RKO (cell line): ENCODE measurements at regions not wholly inside any gene's neighbourhood (a gene's known extent, or its start where the extent isn't known, plus 50 kb on each side); places are given as distances from the start of the nearest gene placed in this dataset.

Source experiments
- DNase-seq: peaks from one replicate; pipeline ENCODE4 v3.0.0-alpha.2; 2016; ENCODE audit warnings: low spot score

DNA sequence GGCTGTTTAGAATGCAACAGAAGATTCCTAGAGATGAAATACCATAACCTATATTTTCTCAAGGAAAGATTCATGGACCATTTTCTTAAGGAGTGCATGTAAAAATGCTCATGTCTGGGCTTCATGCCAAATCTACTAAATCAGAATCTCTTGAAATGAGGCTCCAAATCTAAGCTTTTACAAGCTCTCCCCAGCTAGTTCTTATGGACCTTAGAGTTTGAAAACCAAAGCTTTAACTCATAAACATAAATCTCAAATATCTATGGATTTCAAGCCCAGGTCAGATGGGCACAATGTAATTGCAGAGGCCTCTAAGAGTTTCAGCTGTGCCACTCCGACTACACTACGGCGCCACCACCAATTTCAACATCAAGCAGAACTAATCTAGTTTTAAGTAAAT is 117.3 kb upstream of the CAND1 start:
- no peak for DNase-seq

DNA sequence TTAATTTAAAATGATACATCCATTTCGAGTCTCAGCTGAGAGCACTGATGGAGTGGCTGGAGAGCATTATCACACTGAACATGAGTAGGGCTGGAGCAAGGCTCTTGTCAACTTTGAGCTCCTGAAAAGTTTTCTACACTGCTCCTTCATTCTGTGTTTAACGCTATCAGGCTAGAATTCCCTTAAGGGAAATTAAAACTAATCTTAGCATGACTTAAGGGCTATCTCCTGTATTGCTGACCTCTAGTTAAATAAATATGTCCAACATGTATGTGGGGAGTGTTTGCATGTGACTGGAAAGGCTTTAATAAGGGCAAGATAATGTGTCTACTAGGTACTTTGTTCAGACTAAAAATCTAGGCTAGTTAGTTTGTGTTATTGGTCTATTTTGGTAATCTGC is 116.7 kb upstream of the CAND1 start:
- DNase-seq, result no peak

DNA sequence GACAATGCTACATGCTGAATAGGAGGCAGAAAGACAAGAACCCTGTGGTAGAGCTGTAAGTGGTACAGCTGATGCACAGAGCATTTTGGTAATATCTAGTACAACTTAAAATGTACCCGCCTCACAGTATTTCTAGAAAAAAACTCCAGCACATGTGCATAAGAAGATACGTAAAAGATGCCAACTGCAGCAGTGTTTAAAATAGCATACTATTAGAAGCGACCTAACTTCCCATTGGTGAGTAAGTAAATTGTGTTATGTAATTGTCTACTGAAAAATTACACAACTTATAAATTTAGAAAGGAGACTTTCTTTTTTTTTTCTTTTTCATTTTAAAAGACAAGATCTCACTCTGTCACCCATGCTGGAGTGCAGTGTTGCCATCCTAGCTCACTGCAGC is 114.3 kb upstream of the CAND1 start:
- no peak for DNase-seq

DNA sequence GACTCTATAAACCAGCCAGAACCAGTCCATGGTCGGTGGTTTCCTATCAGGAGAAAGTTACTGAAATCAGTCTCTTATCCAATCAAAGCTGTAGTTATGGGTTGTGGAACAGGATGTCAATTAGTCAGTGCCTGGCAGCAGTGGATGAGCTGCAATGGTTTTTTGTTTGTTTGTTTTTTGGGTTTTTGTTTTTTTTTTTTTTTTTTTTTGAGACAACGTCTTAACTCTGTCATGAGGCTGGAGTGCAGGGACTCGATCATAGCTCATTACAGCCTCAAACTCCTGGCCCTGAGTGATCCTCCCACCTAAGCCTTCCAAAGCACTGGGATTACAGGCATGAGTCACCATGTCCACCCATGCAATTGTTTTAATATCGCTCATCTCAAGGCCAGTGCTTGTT is 113.3 kb upstream of the CAND1 start:
- DNase-seq, result peak; percentile 54

DNA sequence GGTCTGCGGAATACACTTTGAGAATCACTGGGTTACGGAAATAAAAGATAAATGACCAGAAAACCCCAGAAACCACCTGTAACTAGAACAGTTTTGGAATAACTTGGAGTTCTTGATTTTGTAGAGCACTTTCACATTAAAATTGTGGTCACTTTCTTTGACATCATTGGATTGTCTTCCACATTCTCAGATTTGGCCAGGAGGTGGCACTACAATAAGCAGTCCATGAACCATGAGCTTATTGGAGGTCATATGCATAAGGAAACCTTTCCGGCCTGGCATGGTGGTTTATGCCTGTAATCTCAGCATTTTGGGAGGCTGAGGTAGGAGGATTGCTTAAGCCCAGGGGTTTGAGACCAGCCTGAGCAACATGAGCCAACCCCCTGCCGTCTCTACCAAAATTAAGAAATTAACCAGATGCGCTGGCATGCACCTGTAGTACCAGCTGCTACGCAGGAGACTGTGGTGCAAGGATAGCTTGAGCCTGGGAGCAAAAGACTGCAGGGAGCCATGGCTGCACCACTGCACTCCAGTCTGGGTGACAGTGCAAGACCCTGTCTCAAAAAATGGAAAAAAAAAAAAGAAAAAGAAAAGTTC is 107.7 kb upstream of the CAND1 start:
- DNase-seq, result peak; percentile 48

DNA sequence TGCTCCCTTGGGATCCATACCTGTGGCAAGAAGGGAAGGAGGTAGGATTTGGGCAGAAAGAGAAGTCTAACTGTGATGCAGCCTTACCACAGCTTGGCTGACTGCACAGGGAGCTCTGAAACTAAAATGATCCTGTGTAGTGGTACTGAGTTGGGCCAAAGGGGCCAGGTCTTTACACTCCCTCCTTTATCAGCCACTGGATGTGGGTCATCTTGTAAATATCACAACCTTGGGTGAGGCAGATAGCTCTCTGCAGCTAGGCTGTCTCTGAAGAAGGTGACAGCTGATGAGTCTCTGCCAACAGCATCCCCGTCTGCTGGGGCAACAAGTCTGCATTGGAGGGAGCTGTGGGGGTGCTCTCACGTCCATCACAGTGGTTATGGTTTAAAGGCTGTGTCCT is 95.9 kb upstream of the CAND1 start:
- no peak for DNase-seq

DNA sequence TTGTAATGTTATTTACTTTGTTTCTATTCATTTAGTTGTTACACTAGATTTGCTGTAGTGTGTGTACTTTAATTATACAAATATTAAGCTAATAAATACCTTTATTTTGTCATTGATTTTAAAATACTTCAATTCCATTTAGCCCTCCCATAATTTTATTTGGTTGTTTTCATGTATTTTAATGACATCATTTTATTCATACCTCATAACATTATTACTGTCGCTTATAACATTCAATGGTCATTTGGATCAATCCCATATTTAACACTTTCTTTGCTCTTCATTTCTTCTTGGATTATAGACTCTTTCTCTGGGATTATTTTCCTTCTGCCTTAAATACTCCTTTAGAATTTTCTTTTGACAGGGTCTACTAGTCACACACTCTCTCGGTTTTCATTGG is 86.6 kb upstream of the CAND1 start:
- no peak for DNase-seq

DNA sequence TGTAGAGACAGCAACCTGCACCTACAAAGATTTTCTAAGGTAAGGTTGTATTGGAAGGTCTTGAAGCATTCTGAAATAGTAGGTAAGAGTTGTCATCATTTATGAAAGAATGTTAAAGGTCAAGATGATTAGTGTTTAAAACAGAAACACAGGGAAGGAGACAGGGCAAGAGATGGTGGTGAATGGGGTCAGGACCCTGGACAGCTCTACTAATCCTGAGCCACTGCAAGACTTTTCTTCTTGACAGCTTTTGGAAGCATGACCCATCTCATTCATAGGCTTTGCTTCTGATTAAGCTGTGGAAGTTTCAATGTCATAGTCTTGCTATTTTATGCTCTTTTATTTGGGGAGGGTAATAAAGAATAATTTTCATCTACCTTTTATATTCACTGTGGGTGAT is 75.5 kb upstream of the CAND1 start:
- peak; percentile 71 for DNase-seq

DNA sequence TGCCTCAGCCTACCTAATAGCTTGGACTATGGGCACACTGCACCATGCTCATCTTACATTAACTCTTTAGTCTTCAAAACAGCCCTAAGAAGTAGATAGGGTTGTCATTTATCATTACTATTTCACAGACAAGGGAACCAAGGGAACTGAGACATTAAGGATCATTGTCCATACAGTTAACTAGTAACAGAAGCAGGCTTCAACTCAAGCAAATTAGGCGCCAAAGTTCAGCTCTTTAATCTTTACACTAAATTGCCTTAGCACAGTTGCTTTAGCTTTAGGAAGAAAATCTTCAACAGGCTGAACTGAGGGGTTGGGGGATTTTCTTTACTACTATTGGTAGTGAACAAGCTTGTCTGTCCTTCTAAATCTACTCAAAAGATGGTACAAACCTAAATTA is 68.8 kb upstream of the CAND1 start:
- no peak for DNase-seq

DNA sequence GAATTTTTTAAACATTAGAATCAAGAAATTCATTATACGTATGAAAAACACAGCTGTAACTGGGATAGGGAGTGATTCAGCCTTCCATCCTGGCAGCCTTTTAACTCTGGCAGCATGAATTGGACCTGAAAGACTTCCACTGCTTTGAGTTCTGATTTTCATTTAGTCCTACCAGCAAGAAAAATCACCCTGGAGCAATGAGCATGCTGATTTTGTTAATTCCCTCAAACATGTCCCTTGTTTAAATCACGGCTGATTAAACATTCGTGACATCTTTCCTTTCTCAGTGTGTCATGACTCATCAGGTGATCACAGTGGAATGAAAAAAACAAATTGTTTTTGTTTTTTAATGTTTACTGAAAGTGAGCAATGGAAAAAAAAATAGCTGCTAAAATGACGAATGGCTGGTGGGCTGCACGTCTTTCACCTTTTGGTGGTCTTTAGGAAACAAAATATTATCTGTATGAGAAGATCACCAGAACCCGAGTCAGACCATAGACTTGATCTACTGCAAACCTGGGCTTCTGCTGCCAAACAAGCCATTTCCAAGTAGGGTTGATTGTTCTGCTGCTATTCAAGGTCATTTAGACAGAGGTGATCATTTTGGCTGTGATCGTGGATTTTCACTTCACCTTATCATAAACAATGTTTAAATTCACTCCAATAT is 67.0 kb upstream of the CAND1 start:
- no peak for DNase-seq

DNA sequence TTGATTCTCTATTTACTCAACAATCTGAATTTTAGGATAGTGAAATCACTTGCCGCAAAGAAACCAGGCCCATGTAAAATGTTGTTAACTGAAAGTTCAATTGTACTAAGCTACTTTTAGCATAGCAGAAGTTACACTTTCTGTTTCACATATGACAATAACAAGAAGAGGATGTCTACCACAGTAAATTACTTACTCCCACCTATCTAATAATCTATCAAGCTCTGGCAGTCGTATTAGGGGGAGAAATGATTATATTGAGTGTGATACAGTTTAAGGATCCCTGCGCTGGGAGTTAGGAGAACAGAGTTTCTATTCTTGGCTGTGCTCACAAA is 66.5 kb upstream of the CAND1 start:
- DNase-seq, result no peak

DNA sequence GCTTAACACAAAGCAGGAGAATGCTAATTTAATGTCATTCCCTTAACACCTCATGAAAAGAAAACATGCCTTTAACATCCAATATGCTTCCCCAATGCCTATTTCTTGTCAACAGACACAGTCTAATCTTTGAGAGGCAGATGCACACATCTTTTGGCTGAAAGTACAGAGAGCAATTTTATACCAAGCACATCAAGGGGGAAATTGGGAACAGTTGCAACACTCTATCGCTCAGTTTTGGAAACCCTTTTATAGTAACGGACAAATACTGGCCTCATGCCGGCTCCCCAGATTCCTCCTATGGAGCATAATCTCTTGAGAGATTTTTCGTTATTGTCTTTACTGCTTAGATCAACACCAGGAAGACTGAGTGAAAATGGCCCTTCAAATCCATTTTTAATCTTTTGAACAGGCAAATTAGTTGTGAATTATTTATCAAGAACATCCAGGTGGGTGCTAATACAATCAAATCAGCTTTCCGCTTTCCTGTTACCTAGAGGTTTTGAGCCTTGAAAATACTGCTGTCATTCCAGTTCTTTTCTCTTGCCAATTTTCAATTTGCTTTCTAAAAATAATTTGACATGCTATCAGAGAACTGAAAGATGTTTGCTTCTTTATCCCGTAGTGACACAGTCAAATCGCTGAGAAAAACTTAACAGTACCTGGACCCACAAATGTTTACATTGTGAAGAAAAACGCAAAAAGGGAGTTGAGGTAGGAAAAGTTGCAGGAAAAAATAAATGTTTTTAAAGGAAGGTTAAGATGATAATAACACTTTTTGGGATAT is 60.7 kb upstream of the CAND1 start:
- DNase-seq, result no peak

DNA sequence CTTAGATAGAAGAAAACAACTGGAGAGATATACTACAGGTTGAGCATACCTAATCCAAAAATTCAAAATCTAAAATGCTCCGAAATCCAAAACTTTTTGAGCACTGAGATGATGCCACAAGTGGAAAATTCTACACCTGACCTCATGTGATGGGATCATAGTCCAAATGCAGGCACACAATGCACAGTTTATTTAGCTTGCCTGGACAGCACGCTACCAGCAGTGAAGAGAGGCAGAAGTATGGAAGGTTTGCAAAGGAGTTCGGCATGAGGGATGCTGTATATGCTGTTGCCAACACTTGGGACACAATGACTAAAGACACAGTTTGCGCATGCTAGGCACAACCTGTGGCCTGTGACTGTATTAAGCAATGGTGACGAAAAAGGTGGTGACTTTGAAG is 58.1 kb upstream of the CAND1 start:
- DNase-seq, result no peak

DNA sequence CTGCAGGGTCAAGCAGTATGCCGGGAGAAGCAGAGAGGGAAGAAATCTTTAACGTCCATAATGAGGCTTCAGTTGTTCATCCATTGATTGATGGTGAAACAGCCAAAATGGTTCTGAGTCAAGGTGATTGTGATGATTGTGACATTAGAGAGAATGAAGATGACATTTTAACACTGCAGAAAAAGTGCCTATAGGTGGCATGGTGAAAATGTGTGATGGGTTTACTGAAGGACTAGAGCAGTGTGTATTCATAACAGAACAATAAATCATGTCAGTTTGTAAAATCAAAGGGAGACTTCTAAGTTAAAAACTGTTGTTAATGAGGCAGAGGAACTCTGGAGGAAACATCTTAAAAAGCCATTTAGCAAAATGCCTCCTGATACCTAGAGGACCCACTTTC is 57.7 kb upstream of the CAND1 start:
- DNase-seq, result no peak

DNA sequence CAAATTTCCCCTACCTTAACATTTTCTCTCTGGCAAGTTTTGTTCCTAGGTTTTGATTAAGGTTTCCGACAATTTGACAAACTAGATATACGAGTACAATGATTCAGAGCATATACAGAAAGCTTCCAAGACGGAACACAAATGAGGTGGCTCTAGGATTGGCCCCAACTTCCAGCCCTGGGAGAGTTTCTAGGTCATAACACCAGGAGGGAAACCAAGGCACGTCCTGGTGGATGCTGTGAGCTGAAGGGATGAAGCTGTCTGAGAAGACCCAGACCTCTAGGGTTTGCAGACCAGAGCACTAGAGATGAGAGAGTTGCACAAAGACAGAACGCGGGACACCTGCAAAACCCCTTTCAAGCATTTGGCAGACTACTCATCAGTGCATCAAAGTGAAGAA is 51.5 kb upstream of the CAND1 start:
- DNase-seq, result no peak
